Type B pancreatic cell (in vitro differentiated cells): ENCODE measurements at regions not wholly inside any gene's neighbourhood (a gene's known extent, or its start where the extent isn't known, plus 50 kb on each side); places are given as distances from the start of the nearest gene placed in this dataset.

Experiments used
- DNase-seq: peaks from one replicate; pipeline ENCODE4 v3.0.0; 2021; ENCODE audit warnings: mixed read lengths; ENCODE audit not compliant: unreplicated experiment; ENCODE audit errors: extremely low spot score
- H3K27ac Mint-ChIP-seq: 2 replicates; pipeline ENCODE4 v1.8.0; 2021; ENCODE audit warnings: mild to moderate bottlenecking, mixed read lengths
- H3K27me3 Mint-ChIP-seq: 2 replicates; pipeline ENCODE4 v1.8.0; 2021; ENCODE audit warnings: mixed read lengths
- H3K36me3 Mint-ChIP-seq: 2 replicates; pipeline ENCODE4 v1.8.0; 2021; ENCODE audit warnings: mixed read lengths
- H3K4me1 Mint-ChIP-seq: one replicate; pipeline ENCODE4 v1.8.0; 2021; ENCODE audit warnings: mixed read lengths; ENCODE audit not compliant: unreplicated experiment
- H3K4me3 Mint-ChIP-seq: 2 replicates; pipeline ENCODE4 v1.8.0; 2021; ENCODE audit warnings: mild to moderate bottlenecking, mixed read lengths
- H3K9me3 Mint-ChIP-seq: 2 replicates; pipeline ENCODE4 v1.8.0; 2021; ENCODE audit warnings: mixed read lengths
- TF ChIP-seq, protein P1 (sequence below): fragments of 200-600 bp; sonication (generic); conservative IDR thresholded peaks from 2 replicates; pipeline ENCODE4 v1.5.0; 2021; ENCODE audit warnings: antibody characterized with exemption, mild to moderate bottlenecking

GRCh38 chr11:70732881-70733196 is 334.5 kb downstream of the CTTN start:
- Mint-ChIP-seq H3K4me1 (peaks cover 6% of the 10 kb centered on the region), H3K9me3 (no peaks in the 10 kb centered on the region), H3K27ac (no peak overlapping the region), H3K36me3 (no peaks in the 10 kb centered on the region), H3K27me3 (no peaks in the 10 kb centered on the region), H3K4me3 (no peak overlapping the region)
- TF ChIP-seq, protein P1, sequence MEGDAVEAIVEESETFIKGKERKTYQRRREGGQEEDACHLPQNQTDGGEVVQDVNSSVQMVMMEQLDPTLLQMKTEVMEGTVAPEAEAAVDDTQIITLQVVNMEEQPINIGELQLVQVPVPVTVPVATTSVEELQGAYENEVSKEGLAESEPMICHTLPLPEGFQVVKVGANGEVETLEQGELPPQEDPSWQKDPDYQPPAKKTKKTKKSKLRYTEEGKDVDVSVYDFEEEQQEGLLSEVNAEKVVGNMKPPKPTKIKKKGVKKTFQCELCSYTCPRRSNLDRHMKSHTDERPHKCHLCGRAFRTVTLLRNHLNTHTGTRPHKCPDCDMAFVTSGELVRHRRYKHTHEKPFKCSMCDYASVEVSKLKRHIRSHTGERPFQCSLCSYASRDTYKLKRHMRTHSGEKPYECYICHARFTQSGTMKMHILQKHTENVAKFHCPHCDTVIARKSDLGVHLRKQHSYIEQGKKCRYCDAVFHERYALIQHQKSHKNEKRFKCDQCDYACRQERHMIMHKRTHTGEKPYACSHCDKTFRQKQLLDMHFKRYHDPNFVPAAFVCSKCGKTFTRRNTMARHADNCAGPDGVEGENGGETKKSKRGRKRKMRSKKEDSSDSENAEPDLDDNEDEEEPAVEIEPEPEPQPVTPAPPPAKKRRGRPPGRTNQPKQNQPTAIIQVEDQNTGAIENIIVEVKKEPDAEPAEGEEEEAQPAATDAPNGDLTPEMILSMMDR = no peak
- DNase-seq = no peak

GRCh38 chr11:70733327-70734325 is 335.3 kb downstream of the CTTN start:
- H3K27me3 Mint-ChIP-seq = no peaks in the 10 kb centered on the region
- no peaks in the 10 kb centered on the region for H3K36me3 Mint-ChIP-seq
- H3K4me3 Mint-ChIP-seq = no peak overlapping the region
- no peaks in the 10 kb centered on the region for H3K4me1 Mint-ChIP-seq
- TF ChIP-seq, protein P1 = no peak
- no peak overlapping the region for H3K27ac Mint-ChIP-seq
- no peak for DNase-seq
- no peaks in the 10 kb centered on the region for H3K9me3 Mint-ChIP-seq

GRCh38 chr11:70734379-70734778 is 336.1 kb downstream of the CTTN start:
- DNase-seq = no peak
- TF ChIP-seq, protein P1 = no peak
- no peaks in the 10 kb centered on the region for H3K9me3 Mint-ChIP-seq
- no peaks in the 10 kb centered on the region for H3K4me1 Mint-ChIP-seq
- H3K36me3 Mint-ChIP-seq = no peaks in the 10 kb centered on the region
- H3K27ac Mint-ChIP-seq = no peak overlapping the region
- no peak overlapping the region for H3K4me3 Mint-ChIP-seq
- H3K27me3 Mint-ChIP-seq = no peaks in the 10 kb centered on the region

- Mint-ChIP-seq H3K4me3 (no peak overlapping the region), H3K9me3 (no peaks in the 10 kb centered on the region), H3K4me1 (no peaks in the 10 kb centered on the region), H3K36me3 (no peaks in the 10 kb centered on the region), H3K27ac (no peak overlapping the region), H3K27me3 (no peaks in the 10 kb centered on the region)
- DNase-seq = no peak
- TF ChIP-seq, protein P1 = no peak
These were observed 336.6 kb downstream of the CTTN start for GRCh38 chr11:70734911-70735310.

GRCh38 chr11:70735976-70736375 is 337.6 kb downstream of the CTTN start:
- Mint-ChIP-seq H3K27me3 (no peaks in the 10 kb centered on the region), H3K4me1 (peaks cover 6% of the 10 kb centered on the region), H3K9me3 (no peaks in the 10 kb centered on the region), H3K4me3 (no peak overlapping the region), H3K36me3 (no peaks in the 10 kb centered on the region), H3K27ac (no peak overlapping the region)
- TF ChIP-seq, protein P1 = no peak
- no peak for DNase-seq
